HG03039 (cell line): ENCODE measurements at regions not wholly inside any gene's neighbourhood (a gene's known extent, or its start where the extent isn't known, plus 50 kb on each side); places are given as distances from the start of the nearest gene placed in this dataset.

Experiments used
- ATAC-seq: cut with Tn5 transposase; IDR thresholded peaks from one replicate; pipeline ENCODE4 v1.9.1; 2021; ENCODE audit warnings: mild to moderate bottlenecking, moderate library complexity; ENCODE audit not compliant: unreplicated experiment

GRCh38 chr6:95240514-95240913, 336.8 kb upstream of the MANEA start:
- no peak for ATAC-seq

GRCh38 chr6:95242560-95242959, 334.8 kb upstream of the MANEA start:
- ATAC-seq, result no peak

GRCh38 chr6:95243053-95243452, 334.3 kb upstream of the MANEA start:
- no peak for ATAC-seq

- ATAC-seq, result no peak
Measured at GRCh38 chr6:95244751-95245150, 332.6 kb upstream of the MANEA start.

- no peak for ATAC-seq
Measured at GRCh38 chr6:95248499-95248898, 328.8 kb upstream of the MANEA start.

GRCh38 chr6:95249175-95249574, 328.2 kb upstream of the MANEA start:
- no peak for ATAC-seq

- ATAC-seq, result no peak
Measured at GRCh38 chr6:95249661-95250060, 327.7 kb upstream of the MANEA start.

- no peak for ATAC-seq
Measured at GRCh38 chr6:95263840-95264239, 313.5 kb upstream of the MANEA start.

- ATAC-seq, result no peak
Measured at GRCh38 chr6:95266537-95267258, 310.6 kb upstream of the MANEA start.

- no peak for ATAC-seq
Measured at GRCh38 chr6:95274686-95275235, 302.6 kb upstream of the MANEA start.

GRCh38 chr6:95279616-95280015, 297.7 kb upstream of the MANEA start:
- ATAC-seq, result no peak

GRCh38 chr6:95280686-95281273, 296.6 kb upstream of the MANEA start:
- no peak for ATAC-seq

GRCh38 chr6:95285881-95286280, 291.5 kb upstream of the MANEA start:
- no peak for ATAC-seq

GRCh38 chr6:95286874-95287273, 290.5 kb upstream of the MANEA start:
- ATAC-seq, result no peak

GRCh38 chr6:95288251-95288650, 289.1 kb upstream of the MANEA start:
- no peak for ATAC-seq

- ATAC-seq, result no peak
Measured at GRCh38 chr6:95292011-95292410, 285.3 kb upstream of the MANEA start.

GRCh38 chr6:95293257-95293656, 284.1 kb upstream of the MANEA start:
- ATAC-seq, result no peak

- ATAC-seq, result no peak
Measured at GRCh38 chr6:95294043-95294442, 283.3 kb upstream of the MANEA start.

GRCh38 chr6:95309545-95309944, 267.8 kb upstream of the MANEA start:
- ATAC-seq, result no peak

- ATAC-seq, result no peak
Measured at GRCh38 chr6:95318137-95318536, 259.2 kb upstream of the MANEA start.

- no peak for ATAC-seq
Measured at GRCh38 chr6:95321126-95321525, 256.2 kb upstream of the MANEA start.

GRCh38 chr6:95325916-95326315, 251.4 kb upstream of the MANEA start:
- ATAC-seq, result no peak

GRCh38 chr6:95328231-95328630, 249.1 kb upstream of the MANEA start:
- no peak for ATAC-seq
